H9 (cell line): ENCODE measurements at regions not wholly inside any gene's neighbourhood (a gene's known extent, or its start where the extent isn't known, plus 50 kb on each side); places are given as distances from the start of the nearest gene placed in this dataset.

Source experiments
- DNase-seq: peaks from one replicate; pipeline ENCODE4 v3.0.0-alpha.2; 2017
- H2AFZ ChIP-seq: one replicate; pipeline ENCODE4 v1.6.1; 2013; ENCODE audit warnings: mild to moderate bottlenecking, low read length, control low read depth, moderate library complexity
- H2AK5ac ChIP-seq: 2 replicates; pipeline ENCODE4 v1.6.1; 2013; ENCODE audit warnings: low read length, control low read depth, mixed read lengths; ENCODE audit not compliant: insufficient read length
- H2BK120ac ChIP-seq: one replicate; pipeline ENCODE4 v1.6.1; 2013; ENCODE audit warnings: low read depth, mild to moderate bottlenecking, low read length, control low read depth, inconsistent platforms; ENCODE audit not compliant: poor library complexity, severe bottlenecking
- H2BK12ac ChIP-seq: 2 replicates; pipeline ENCODE4 v1.6.1; 2013; ENCODE audit warnings: low read length, control low read depth, mixed read lengths, low read depth; ENCODE audit not compliant: insufficient read length
- H2BK15ac ChIP-seq: 2 replicates; pipeline ENCODE4 v1.6.1; 2013; ENCODE audit warnings: low read depth, low read length, control low read depth
- H2BK20ac ChIP-seq: one replicate; pipeline ENCODE4 v1.6.1; 2013; ENCODE audit warnings: low read depth, mild to moderate bottlenecking, low read length, control low read depth, inconsistent platforms; ENCODE audit not compliant: poor library complexity, severe bottlenecking
- H2BK5ac ChIP-seq: 2 replicates; pipeline ENCODE4 v1.6.1; 2013; ENCODE audit warnings: low read length, control low read depth, mixed read lengths; ENCODE audit not compliant: insufficient read length
- H3K14ac ChIP-seq: 2 replicates; pipeline ENCODE4 v1.6.1; 2013; ENCODE audit warnings: low read length, control low read depth; ENCODE audit not compliant: insufficient read depth
- H3K18ac ChIP-seq: 2 replicates; pipeline ENCODE4 v1.6.1; 2013; ENCODE audit warnings: low read depth, mild to moderate bottlenecking, mixed read lengths, low read length, control low read depth; ENCODE audit not compliant: insufficient read length
- H3K23ac ChIP-seq: 2 replicates; pipeline ENCODE4 v1.6.1; 2013; ENCODE audit warnings: low read length, control low read depth, mixed read lengths, low read depth; ENCODE audit not compliant: insufficient read length
- H3K23me2 ChIP-seq: 2 replicates; pipeline ENCODE4 v1.6.1; 2013; ENCODE audit warnings: low read depth, mild to moderate bottlenecking, mixed read lengths, low read length, control low read depth; ENCODE audit not compliant: insufficient read length, poor library complexity, severe bottlenecking
- H3K27ac ChIP-seq: 2 replicates; pipeline ENCODE4 v1.5.1; 2013; ENCODE audit warnings: low read length, control low read depth, mixed read lengths, low read depth; ENCODE audit not compliant: insufficient read length
- H3K27me3 ChIP-seq: 2 replicates; pipeline ENCODE4 v1.6.1; 2013; ENCODE audit warnings: low read length, control low read depth, inconsistent platforms; ENCODE audit not compliant: insufficient read depth
- H3K4ac ChIP-seq: 2 replicates; pipeline ENCODE4 v1.6.1; 2013; ENCODE audit warnings: low read depth, mild to moderate bottlenecking, control low read depth, inconsistent platforms, low read length, moderate library complexity
- H3K4me1 ChIP-seq: 2 replicates; pipeline ENCODE4 v1.6.1; 2013; ENCODE audit warnings: low read length, control low read depth, inconsistent platforms; ENCODE audit not compliant: insufficient read depth
- H3K4me2 ChIP-seq: 2 replicates; pipeline ENCODE4 v1.6.1; 2013; ENCODE audit warnings: low read length, control low read depth, mixed read lengths; ENCODE audit not compliant: insufficient read length, insufficient read depth
- H3K56ac ChIP-seq: 2 replicates; pipeline ENCODE4 v1.6.1; 2013; ENCODE audit warnings: low read depth, mild to moderate bottlenecking, mixed read lengths, low read length, control low read depth; ENCODE audit not compliant: insufficient read length
- H3K79me1 ChIP-seq: 2 replicates; pipeline ENCODE4 v1.6.1; 2013; ENCODE audit warnings: low read depth, mild to moderate bottlenecking, moderate library complexity, low read length, control low read depth, inconsistent platforms; ENCODE audit not compliant: insufficient read depth, poor library complexity, severe bottlenecking
- H3K79me2 ChIP-seq: 2 replicates; pipeline ENCODE4 v1.6.1; 2013; ENCODE audit warnings: low read length, control low read depth, inconsistent platforms; ENCODE audit not compliant: insufficient read depth
- H3K9ac ChIP-seq: 2 replicates; pipeline ENCODE4 v1.6.1; 2013; ENCODE audit warnings: low read length, control low read depth, mixed read lengths; ENCODE audit not compliant: insufficient read length; ENCODE audit errors: extremely low read depth
- H3K9me3 ChIP-seq: one replicate; pipeline ENCODE4 v1.6.1; 2013; ENCODE audit warnings: low read depth, low read length, inconsistent platforms; ENCODE audit not compliant: control insufficient read depth
- H3T11ph ChIP-seq: one replicate; pipeline ENCODE4 v1.6.1; 2013; ENCODE audit warnings: mild to moderate bottlenecking, low read length, control low read depth, inconsistent platforms
- H4K20me1 ChIP-seq: one replicate; pipeline ENCODE4 v1.6.1; 2013; ENCODE audit not compliant: control insufficient read depth, insufficient read length, insufficient read depth
- H4K5ac ChIP-seq: 2 replicates; pipeline ENCODE4 v1.6.1; 2013; ENCODE audit warnings: low read depth, mild to moderate bottlenecking, mixed read lengths, low read length, control low read depth; ENCODE audit not compliant: insufficient read length
- H4K8ac ChIP-seq: replicated peaks from 2 replicates; pipeline ENCODE4 v1.6.1; 2013; ENCODE audit warnings: low read length, control low read depth, mixed read lengths, low read depth; ENCODE audit not compliant: insufficient read length
- H4K91ac ChIP-seq: 2 replicates; pipeline ENCODE4 v1.6.1; 2013; ENCODE audit warnings: low read depth, mild to moderate bottlenecking, moderate library complexity, mixed read lengths, low read length, control low read depth; ENCODE audit not compliant: insufficient read length
- H3K27ac Mint-ChIP-seq, 3 experiments: 2 replicates in 2 of 3; 3 replicates in 1 of 3; pipeline ENCODE4 v1.8.0; 2020 to 2021; ENCODE audit warnings: mixed read lengths in 3 of 3, mild to moderate bottlenecking in 1 of 3, moderate library complexity in 1 of 3
- H3K27me3 Mint-ChIP-seq: 2 replicates; pipeline ENCODE4 v1.8.0; 2021; ENCODE audit warnings: low read depth, mild to moderate bottlenecking, moderate library complexity, mixed read lengths
- H3K36me3 Mint-ChIP-seq, 3 experiments: 2 replicates in 2 of 3; 3 replicates in 1 of 3; pipeline ENCODE4 v1.8.0; 2020 to 2021; ENCODE audit warnings: low read depth in 3 of 3, mixed read lengths in 3 of 3; ENCODE audit not compliant: insufficient read depth in 1 of 3
- H3K4me1 Mint-ChIP-seq, 2 experiments: 2 replicates each; pipeline ENCODE4 v1.8.0; 2020; ENCODE audit warnings: mixed read lengths in 2 of 2
- H3K4me3 Mint-ChIP-seq, 2 experiments: 2 replicates in 1 of 2; 3 replicates in 1 of 2; pipeline ENCODE4 v1.8.0; 2020 to 2021; ENCODE audit warnings: mild to moderate bottlenecking in 2 of 2, mixed read lengths in 2 of 2, moderate library complexity in 1 of 2
- H3K9me3 Mint-ChIP-seq, 2 experiments: 2 replicates in 1 of 2; 3 replicates in 1 of 2; pipeline ENCODE4 v1.8.0; 2020; ENCODE audit warnings: mild to moderate bottlenecking in 2 of 2, mixed read lengths in 2 of 2, moderate library complexity in 1 of 2
- WGBS: extraction: QIAGEN DNeasy Blood & Tissue Kit; methylation state at CpG from one replicate; pipeline ENCODE4 v1.1.7; 2013; ENCODE audit warnings: missing lambda C conversion rate, low lambda C conversion rate, mixed read lengths; ENCODE audit not compliant: insufficient read length; ENCODE audit errors: extremely low coverage; 5-methylcytosine and 5-hydroxymethylcytosine counted together
- TF ChIP-seq, protein P1 (sequence below): fragments of 200-600 bp; sonication (generic); conservative IDR thresholded peaks from 3 replicates; pipeline ENCODE4 v1.8.0; 2021; ENCODE audit warnings: antibody characterized with exemption, mild to moderate bottlenecking

DNA sequence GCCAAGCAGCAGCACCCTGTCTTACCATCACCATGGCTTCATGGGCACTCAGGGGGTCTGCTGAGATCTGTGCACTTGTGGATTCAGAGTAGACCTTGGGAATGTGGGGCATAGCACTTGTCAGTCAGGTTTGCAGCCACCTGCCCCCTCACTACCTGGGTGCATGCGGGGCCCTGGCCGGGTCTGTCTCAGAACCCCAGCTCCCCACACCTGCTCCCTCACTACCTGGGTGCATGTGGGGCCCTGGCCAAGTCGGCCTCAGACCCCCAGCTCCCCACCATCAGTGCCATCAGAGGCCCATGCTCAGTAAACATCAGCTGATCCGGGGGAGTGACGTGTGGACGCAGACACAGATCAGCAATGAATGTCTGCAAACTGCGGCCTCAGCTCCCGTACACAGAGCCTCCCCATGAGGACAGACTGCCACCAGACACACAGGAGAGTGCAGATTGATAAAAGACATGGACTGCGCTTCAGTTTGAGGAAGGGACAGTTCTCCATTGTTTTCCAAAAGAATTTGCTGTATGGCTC is 205.1 kb downstream of the GLI2 start:
- Histone ChIP-seq H3K79me2 (no peaks in the 10 kb centered on the region; the same call in 1 of the 2 replicates), H3K4me1 (no peaks in the 10 kb centered on the region; the same call in 1 of the 2 replicates), H2AK5ac (no peak overlapping the region), H3K9me3 (no peaks in the 10 kb centered on the region), H3K27me3 (no peaks in the 10 kb centered on the region), H3K56ac (no peak overlapping the region), H2BK20ac (no peak overlapping the region), H3K4ac (no peak overlapping the region), H2BK5ac (no peak overlapping the region), H3K23ac (no peak overlapping the region), H3K18ac (no peak overlapping the region), H4K91ac (no peak overlapping the region), H3K4me2 (no peak overlapping the region), H3K14ac (no peak overlapping the region), H4K5ac (no peak overlapping the region), H2AFZ (no peak overlapping the region), H2BK120ac (no peak overlapping the region), H4K20me1 (no peaks in the 10 kb centered on the region), H2BK12ac (no peak overlapping the region), H4K8ac (no peak overlapping the region), H3T11ph (no peak overlapping the region), H3K23me2 (no peaks in the 10 kb centered on the region), H3K27ac (no peak overlapping the region), H2BK15ac (no peak overlapping the region), H3K9ac (no peak overlapping the region), H3K79me1 (no peaks in the 10 kb centered on the region)
- Mint-ChIP-seq H3K27ac (no peak overlapping the region; a peak in 1 of 7 replicates), H3K4me1 (peaks cover 10 to 16% of the 10 kb centered on the region in 2 experiments; a peak in 3 of 4 replicates), H3K36me3 (peaks cover 5 to 19% (median 17%) of the 10 kb centered on the region in 3 experiments; a peak in 6 of 7 replicates), H3K27me3 (peaks cover 1% of the 10 kb centered on the region; the same call in 1 of the 2 replicates), H3K4me3 (no peak overlapping the region), H3K9me3 (no peaks in the 10 kb centered on the region)
- TF ChIP-seq, protein P1, sequence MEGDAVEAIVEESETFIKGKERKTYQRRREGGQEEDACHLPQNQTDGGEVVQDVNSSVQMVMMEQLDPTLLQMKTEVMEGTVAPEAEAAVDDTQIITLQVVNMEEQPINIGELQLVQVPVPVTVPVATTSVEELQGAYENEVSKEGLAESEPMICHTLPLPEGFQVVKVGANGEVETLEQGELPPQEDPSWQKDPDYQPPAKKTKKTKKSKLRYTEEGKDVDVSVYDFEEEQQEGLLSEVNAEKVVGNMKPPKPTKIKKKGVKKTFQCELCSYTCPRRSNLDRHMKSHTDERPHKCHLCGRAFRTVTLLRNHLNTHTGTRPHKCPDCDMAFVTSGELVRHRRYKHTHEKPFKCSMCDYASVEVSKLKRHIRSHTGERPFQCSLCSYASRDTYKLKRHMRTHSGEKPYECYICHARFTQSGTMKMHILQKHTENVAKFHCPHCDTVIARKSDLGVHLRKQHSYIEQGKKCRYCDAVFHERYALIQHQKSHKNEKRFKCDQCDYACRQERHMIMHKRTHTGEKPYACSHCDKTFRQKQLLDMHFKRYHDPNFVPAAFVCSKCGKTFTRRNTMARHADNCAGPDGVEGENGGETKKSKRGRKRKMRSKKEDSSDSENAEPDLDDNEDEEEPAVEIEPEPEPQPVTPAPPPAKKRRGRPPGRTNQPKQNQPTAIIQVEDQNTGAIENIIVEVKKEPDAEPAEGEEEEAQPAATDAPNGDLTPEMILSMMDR: no peak
- DNase-seq: no peak
- no CpG with 5 or more reads among the region's 9 CpGs for WGBS
